ENCODE measurements at regions not wholly inside any gene's neighbourhood (a gene's known extent, or its start where the extent isn't known, plus 50 kb on each side); places are given as distances from the start of the nearest gene placed in this dataset.
A peak's percentile ranks its signal among the peaks of the same experiment; 100 is the strongest.

DNA sequence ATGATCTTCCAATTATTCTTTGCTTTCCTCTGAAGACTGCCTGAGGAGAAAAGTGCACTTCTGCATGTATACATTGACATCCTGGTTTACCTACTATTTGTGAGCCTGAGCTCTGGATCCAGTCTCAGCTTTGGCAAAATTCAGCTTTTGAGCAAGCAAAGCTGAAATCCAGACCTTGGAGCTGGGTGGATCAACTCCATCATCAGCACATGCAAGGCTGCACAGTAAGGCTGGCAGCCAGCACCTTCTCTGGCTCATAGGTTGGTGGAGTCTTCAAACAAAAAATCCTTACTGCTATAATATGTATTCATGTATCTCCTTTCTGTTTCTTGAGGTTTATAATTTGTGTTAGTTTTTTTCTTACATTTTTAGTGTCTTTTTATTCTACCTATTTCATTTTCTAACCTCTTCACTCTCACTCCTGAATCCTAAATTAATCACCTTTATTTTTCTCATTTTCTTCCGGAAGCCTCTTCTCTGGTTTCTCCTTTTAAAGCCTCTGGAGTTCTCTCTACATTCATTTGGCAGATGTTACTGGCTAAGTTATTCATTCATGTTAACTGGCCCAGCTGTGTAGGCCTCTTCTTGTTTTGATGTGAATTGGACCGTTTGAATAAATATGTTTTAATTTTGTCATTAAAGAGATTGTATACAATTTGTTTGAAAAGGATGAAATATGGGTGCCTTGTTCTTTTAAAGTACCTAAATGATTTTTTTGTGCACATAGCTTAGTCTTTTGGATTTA, 224.8 kb downstream of the DACT1 start:
- no peak for DNase-seq

DNA sequence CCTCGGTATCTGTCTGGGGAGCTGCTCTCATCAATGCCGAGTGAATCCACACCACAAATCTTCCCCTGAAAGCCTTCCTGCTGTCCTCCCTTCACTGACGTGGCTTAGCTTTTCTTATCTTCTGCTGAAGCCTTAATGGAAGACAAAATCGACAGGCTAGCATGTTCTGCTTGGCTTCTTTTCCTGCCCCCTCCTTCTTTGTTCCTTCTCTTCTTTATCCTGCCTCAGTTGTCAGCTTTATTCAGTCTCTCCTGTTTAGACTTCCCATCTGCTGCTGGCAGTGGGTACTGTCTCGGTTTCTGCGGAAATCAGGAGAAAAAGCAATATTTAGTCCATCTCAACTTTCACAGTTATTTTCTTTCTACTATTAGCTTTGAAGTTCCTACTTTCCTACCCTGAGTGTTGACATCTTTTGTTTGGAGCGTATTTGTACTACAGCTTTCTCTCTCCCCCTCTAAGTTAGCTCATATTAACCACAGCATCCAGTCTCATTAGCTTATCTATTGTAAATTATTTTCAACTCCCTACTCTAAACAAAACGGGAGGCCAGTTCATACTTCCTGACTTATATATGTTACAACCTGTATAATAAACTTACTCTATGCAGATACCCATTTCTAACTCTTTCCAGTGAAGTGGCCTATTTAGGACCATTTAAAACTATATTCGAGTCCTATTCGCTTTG, 226.0 kb downstream of the DACT1 start:
- DNase-seq: no peak

DNA sequence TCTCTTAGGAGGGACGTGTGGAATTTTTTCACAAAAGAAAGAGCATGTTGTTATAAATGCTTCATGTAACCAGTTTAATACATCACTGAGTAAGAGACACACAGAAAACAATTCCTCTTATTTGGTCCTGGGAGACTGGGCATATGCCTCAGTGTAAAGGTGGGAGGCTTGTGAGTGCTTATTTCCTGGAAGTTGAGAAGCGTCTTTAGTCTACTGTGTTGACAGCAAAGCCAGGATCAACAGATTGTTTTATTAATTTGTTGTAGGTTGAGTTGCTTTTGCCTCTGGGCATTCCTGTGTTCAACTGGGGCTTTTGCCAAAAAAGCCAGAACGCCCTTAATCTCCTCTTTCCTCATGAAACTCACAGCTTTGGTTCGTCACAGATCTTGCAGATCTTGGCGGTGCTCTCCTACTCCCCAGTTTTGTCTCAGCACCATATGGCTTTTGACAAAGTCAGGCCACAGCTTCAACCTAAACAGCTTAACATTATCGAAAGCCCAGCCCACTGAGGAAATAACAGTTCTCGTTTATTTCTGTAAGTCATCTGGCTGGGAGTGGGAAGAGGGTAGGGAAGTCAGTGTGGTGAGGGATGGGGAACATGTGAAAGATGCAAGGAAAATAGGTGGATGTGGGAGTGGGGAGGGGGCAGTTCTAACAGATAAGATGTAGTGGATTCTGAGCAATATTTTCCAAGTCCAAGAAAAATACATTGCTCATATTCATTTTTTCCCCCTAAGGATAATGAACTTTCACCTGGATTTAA, 227.2 kb downstream of the DACT1 start:
- DNase-seq: peak; percentile 90

DNA sequence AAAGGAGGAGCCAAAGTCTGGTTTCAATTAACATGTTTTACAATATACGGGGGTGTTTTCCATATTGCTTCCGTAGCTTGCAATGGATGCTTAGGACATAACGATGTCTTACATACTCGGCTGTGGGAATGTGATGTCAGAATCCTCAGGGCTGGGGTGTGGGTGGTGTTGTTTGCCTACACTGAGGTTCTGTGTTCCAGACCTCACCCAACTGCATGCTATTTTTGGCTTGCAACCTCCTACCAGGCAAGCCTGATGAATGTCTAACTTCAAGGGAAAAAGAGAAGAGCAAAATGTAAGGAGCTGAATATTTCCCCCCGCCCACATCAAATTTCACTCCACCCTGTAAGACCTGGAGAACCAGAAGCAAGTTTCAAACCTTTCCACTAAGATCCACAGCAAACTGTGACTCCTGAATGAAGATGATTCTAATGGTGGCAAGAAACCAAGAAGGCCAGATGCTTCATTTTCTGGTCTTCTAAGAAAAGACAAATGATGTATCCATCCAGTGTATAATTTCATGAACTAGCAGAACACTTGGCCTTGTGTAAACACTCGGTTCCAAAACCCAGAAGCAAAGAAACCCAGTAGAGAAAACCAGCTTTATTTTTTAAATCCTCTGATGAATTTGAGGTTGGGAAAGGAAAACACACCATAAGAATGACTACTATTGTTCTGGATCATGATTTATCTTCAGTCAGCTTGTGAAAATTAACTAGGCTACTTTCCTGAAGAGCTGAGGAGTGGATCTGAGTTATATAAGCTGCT, 227.9 kb downstream of the DACT1 start:
- peak; percentile 45 for DNase-seq

DNA sequence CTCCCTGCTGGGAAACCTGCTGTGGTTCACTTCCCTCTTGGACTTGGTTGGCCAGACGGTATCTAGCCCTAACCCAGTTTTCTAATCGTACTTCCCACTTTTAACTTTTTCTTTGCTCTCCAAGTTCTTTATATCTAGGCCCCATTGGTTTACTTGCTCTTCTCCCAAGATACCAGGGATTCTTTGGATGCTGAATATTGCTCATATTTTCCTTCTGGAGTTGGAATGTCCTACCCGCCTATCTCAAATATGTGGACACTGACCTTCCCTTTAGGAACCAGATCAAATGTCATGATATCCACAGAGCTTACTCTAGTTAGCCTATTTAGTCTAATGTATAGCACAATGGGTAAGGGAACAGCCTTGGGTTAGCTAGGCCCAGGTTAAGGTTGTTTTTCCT, 228.6 kb downstream of the DACT1 start:
- no peak for DNase-seq

DNA sequence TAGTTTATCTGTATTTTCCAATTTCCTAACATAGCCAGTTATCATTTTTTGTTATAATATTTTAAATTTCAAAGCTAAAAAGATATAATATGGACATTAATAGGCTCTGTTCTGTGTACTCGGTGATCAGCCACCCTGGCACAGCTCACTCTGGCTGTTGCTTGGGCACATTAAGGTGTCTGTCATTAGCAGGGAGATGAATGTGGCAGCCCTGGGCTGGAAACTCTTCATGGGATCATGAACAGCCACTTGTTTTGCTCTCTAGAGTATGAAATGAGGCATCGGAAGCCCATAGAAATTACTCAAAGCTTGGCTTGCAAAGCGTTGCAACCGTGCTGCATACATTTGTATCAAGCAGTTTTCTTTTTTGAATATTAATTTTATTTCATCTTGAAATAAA, 233.2 kb downstream of the DACT1 start:
- no peak for DNase-seq

DNA sequence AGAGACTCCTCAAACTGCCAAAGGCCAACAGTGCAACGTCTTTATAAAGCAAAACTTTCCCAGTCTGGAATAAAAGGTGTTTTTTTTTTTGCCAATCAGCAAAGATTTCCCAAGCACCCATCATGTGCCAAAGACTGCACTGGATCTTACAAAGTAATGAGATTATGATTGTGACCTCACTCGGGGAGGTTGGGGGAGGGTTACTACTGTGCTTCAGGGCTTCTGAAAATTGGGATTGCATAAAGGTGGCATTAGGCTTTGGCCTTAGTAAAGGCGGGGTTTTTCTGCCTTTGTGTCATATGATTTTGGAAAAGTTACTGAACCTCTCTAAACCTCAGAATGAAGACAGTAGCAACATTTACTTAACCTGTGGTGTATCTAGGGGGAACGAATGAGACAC, 233.8 kb downstream of the DACT1 start:
- DNase-seq: no peak

DNA sequence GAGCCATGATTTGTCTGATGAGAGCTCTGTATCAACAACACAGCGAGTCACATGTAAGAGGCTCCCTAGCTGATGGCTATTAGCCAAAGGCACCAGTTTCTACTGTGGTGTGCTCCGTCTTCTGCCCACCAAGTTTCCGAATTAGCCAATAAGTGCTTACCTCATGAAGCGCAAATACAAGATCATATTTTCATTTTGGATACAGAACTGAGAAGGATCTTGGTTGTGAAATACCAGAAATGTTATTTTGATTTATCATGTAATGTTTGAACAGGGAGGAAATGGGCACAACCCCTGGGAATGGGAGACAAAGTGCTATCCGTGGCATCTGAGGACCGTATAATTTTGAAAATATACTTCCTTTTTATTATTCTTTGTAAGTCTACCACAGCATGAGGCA, 234.3 kb downstream of the DACT1 start:
- no peak for DNase-seq

DNA sequence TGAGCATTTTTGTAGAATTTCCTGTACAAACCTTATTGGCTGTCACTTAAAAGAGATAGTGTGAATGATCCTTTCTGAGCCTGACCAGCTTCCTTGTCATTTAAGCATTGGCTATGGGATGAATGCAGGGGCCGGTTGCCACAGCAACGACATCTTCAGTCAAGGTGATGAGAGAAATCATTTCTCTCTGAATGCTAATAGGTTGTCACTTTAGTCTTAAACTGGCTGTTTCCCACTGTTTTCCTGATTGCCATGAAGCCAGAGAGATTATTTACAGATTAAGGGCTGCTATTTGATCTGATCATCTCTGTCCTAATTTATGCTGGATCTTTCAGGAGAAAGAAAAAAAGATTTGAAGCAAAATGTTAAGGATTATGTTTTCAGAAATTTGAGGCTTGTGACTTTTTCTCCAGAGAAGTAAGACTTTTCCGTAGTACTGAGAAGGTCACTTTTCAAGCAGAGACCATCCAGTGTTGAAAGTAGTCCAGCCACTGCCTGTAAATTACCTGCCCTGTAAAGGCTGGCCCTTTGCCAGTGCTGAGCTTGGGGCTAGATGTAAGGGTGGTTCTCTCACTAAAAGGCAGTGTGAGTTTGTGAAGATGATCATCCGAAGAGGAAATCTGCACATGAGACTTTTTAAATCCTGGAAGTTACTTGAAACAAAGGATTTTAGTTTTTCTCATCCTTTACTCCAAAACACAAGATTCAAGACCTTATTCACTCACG, 235.6 kb downstream of the DACT1 start:
- no peak for DNase-seq

DNA sequence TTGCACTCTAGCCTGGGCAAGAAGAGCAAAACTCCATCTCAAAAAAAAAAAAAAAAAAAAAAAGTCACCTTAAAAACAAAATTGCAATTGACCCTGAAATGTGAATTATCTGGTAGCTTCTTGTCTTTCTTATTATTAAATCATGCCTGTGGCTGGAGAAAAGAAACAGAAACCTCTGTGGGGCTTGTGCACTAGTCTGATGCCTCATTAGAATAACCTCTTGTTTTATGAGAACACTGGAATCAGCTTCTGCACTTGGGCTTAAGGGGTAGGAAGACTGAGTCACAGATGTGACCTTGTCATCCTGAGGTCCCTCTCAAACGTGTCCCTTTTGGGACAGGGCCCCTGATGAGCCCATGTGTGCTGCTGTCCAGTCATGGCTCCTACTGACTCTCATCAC, 237.9 kb downstream of the DACT1 start:
- no peak for DNase-seq

DNA sequence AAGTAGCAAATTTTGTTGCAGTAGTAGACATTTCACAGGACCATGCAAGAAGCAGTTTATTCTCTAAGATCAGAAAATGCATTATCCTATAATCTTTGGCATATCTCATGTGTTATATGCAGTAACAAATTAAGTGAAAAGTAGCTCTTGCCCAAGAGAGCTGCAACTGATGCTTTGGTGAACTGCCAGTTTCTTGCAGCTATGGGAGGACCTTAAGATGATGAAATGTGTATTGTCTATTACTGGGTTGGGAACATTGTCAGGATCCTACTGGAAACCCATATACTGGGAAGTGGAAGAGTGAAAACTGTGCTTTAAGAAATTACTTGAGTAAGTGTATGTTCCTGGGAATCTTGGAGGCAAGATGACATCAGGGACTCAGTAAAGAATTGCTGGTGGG, 238.8 kb downstream of the DACT1 start:
- DNase-seq: no peak

DNA sequence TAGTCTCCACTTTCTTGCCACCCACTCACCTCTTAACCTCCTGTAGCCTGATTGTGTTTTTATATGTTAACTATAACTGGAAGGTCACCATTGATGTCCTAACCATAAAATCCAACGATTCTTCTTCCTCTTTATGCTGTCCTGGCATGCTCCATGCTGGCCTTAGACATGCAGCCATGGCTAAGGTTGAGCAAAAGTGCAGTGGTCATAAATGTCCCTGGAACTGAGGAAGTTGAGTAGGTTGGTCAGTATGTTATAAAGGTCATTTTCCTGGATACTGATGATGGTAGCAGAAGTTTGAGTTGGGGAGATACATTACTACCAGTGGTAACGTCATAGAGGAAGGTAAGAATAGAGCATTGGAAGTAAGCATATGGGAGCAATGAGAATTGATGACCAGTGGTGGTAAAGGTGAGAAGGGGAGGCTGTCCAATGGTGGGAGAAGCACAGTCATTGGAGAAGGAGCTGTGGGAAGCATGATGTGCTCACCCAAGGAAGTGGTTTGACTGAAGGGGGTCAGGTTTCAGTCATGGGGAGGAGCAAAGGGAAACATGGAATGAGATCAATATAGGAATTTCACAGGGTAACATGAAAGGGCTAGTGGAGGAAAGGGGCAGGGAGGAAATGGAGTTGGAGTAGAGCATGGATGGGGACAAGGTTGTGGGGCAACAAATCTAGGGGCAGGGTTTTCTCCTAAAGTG, 240.8 kb downstream of the DACT1 start:
- DNase-seq: no peak

DNA sequence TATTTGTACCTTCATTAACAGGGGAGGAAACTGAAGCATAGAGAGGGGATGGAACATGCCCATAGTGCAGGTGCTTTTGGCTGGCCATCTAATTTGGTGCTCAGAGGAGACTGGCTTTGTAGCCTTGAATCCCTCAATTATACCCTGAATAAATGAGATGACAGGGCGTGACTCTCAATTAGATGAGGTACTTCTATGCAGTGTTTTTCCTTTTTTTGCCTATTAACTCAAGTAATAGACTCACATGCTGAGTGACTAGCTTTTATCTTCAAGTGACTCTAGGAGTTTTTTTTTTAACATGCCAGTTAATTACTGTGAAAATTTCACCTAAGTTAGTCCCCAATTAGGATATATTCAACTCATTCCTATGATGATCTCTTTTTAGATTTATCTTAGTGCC, 243.7 kb downstream of the DACT1 start:
- DNase-seq: no peak

DNA sequence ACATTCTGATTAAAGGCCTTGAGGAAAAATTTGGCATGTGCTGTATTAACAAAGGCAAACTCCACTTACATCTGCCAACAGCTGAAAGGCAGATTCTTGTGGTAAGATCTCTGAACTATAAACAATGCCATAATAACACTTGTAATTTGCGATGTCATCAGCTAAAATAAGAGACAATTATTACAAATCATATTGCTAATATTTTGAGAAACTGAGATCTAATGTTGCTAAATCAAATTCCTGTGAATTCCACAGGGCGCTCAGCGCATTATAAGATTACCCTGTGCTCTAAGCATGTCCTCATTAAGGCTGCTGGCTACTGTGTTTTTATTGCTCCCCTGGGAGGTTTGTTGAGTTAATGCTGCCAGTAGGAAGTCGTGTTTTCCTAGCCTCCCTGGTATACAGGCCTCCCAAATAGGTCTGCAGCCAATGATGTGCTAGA, 244.8 kb downstream of the DACT1 start:
- peak; percentile 23 for DNase-seq

DNA sequence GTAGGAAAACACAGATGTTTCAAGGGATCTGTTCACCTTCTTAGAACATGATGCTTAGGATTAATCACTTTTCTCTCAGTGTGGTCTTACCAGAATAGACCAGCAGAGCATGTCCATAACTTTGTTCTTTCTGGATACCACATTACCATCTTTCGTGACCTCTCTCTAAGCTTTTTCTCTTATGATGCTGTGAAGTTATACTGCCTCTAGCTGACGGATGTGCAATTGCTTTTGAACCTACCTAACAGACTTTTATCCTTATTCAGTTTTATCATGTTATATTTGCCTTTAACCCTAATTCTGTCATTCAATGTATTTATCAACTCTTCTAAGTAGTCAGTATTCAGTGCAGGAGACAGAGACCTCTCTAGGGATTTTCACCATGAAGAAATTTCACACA, 246.7 kb downstream of the DACT1 start:
- no peak for DNase-seq

DNA sequence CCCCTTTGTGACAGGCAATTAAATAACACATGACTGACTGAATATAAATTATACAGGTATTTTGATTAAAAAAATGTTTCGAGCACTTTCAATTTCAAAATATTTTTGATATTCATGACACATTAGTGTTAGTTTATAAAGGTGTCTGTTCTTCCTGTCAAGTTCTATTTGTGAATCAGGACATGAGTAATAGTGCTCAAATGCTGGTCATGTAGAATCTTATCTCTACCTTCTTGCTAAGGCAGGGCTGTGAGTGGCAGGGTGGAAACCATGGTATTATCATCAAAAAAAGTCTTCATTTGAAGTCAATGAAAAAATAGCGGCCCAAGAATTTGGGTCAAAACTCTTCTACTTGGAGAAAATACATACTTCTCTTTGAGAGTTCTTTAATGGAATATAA, 250.2 kb downstream of the DACT1 start:
- peak; percentile 26 for DNase-seq

DNA sequence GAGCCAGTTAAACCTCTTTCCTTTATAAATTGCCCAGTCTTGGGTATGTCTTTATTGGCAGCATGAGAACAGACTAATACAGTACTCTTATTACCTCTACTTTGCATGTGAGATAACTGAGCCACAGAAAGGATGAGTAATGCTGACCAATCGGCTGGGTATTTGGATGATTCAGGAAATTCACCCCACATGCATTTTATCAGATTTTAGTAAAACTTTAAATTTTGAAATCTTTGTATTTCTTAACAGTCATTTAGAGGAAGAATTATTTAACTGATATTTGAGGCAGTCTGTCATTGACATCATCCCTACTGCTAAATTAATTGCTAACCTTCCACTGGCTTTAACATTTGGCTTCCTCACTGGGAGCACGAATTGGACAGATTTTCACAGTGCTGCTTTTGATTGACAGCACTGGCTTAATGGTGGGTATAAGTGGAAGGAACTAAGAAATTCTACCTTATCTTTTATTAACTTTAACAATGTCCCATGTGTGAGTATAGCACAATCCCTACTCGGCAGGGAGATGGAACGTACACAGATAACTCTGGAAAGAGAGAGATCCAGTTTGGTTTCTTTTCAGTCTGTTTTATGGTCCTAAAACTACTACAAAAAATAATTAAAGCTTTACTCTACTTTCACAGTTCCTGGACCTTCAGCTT, 261.0 kb downstream of the DACT1 start:
- DNase-seq: peak; percentile 90

DNA sequence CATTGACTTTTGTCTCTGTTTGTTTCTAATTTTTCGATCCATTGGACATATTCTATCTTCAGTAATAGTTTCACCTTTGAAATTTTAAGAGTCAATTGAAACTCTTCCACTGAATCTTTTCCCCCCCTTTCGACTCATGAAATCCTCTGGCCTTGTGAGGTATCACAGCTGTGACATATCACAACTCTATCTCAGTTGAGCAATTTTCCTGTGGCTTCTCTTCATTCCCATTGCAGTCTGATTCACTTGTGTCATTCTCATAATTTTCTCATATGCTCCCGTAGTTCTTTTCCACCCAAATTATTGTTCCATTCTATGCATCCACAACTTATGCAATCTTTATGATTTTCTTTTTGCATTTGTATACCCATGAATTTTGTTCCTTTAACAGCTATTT, 261.6 kb downstream of the DACT1 start:
- DNase-seq: peak; percentile 44

DNA sequence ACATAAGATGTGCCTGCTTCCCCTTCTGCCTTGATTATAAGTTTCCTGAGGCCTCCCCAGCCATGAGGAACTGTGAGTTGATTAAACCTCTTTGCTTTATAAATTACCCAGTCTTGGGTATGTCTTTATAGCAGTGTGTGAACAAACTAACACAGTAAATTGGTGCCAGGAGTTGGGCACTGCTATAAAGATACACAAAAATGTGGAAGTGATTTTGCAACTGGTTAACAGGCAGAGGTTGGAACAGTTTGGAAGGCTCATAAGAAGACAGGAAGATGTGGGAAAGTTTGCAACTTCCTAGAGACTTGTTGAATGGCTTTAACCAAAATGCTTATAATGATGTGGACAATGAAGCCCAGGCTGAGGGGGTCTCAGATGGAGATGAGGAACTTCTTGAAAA, 264.1 kb downstream of the DACT1 start:
- no peak for DNase-seq

DNA sequence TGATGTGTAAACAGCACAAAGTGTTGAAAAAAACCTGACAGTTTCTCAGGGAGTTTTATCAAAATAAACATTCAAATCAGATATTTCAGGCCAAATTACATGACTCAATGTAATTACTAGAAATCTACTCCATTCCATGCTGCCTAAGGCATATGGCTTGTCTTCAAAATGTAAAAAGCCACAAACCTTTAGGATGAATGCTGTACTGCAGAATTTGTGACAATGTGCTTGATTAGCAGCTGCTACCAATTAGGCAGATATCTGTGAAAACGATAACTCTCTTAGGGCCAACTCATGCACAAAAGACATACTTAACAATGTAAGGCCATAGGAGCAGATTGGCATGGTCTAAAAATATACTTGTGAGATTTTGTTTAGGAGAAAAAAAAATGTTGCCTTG, 267.0 kb downstream of the DACT1 start:
- DNase-seq: no peak

DNA sequence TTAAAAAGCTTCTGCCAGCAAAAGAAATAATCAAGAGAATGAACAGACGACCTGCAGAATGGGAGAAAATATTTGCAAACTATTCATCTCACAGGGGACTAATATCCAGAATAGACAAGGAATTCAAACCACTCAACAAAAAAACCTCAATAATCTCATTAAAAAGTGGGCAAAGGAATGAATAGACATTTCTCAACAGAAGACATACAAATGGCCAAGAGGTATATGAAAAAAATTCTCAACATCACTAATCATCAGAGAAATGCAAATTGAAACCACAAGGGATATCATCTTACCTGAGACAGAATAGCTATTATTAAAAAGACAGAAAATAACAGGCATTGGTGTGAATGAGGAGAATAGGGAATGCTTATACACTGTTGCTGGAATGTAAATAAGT, 270.0 kb downstream of the DACT1 start:
- no peak for DNase-seq
